ENCODE measurements at regions not wholly inside any gene's neighbourhood (a gene's known extent, or its start where the extent isn't known, plus 50 kb on each side); places are given as distances from the start of the nearest gene placed in this dataset.
"Not testable (repeated sequence)": the region's sequence is repeated elsewhere in the genome, so short reads cannot be mapped to it uniquely, and the experiment has no call there.

DNA sequence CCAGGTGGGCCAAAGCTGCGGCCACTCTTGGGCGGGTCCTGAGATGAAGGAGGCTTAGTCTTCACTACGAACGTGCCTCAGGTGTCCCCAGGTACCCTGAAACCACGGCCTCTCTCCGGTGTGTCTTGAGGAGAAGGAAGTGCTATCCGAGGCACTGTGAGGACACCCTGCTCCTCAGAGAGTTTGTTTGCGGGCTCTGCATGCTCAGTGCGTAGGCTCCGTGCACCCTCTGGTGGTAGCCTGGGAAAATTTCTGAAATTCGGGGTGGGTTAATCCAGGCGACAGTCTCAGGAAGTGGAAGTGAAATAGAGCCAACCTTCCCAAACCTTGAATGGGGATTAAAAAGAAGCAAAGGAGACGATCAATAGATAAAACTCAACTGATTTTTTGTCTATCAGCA is 150.5 kb downstream of the CDY2B start:
- TF ChIP-seq, protein P1, sequence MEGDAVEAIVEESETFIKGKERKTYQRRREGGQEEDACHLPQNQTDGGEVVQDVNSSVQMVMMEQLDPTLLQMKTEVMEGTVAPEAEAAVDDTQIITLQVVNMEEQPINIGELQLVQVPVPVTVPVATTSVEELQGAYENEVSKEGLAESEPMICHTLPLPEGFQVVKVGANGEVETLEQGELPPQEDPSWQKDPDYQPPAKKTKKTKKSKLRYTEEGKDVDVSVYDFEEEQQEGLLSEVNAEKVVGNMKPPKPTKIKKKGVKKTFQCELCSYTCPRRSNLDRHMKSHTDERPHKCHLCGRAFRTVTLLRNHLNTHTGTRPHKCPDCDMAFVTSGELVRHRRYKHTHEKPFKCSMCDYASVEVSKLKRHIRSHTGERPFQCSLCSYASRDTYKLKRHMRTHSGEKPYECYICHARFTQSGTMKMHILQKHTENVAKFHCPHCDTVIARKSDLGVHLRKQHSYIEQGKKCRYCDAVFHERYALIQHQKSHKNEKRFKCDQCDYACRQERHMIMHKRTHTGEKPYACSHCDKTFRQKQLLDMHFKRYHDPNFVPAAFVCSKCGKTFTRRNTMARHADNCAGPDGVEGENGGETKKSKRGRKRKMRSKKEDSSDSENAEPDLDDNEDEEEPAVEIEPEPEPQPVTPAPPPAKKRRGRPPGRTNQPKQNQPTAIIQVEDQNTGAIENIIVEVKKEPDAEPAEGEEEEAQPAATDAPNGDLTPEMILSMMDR (IDR thresholded peaks at IDR 0.05; ENCODE audit: low read depth, low read length): not testable (repeated sequence)
- TF ChIP-seq EZH2phosphoT487 (IDR thresholded peaks at IDR 0.05; ENCODE audit: low read depth): not testable (repeated sequence)
